Hematopoietic multipotent progenitor cell treated with erythropoietin and hydrocortisone succinate and interleukin-3 and kit ligand, for 6 days (in vitro differentiated cells): ENCODE measurements at regions not wholly inside any gene's neighbourhood (a gene's known extent, or its start where the extent isn't known, plus 50 kb on each side); places are given as distances from the start of the nearest gene placed in this dataset.

Experiments
- DNase-seq: peaks from one replicate; pipeline ENCODE4 v3.0.0-alpha.2; 2015

GRCh38 chr5:96054311-96055030 lies 92.8 kb upstream of the ELL2 start:
- DNase-seq: no peak

- DNase-seq: no peak
Observed at GRCh38 chr5:96053063-96053735, 91.5 kb upstream of the ELL2 start.

GRCh38 chr5:96052374-96052773 lies 90.7 kb upstream of the ELL2 start:
- DNase-seq: no peak

GRCh38 chr5:96051401-96051830 lies 89.8 kb upstream of the ELL2 start:
- no peak for DNase-seq

GRCh38 chr5:96050273-96050880 lies 88.7 kb upstream of the ELL2 start:
- DNase-seq: peak; percentile 44

- no peak for DNase-seq
Observed at GRCh38 chr5:96049398-96050272, 88.0 kb upstream of the ELL2 start.

- DNase-seq: peak; percentile 47
Observed at GRCh38 chr5:96048763-96049162, 87.1 kb upstream of the ELL2 start.

GRCh38 chr5:96045888-96046287 lies 84.2 kb upstream of the ELL2 start:
- DNase-seq: no peak

- DNase-seq: peak; percentile 54
Observed at GRCh38 chr5:96043446-96043845, 81.8 kb upstream of the ELL2 start.

GRCh38 chr5:96037128-96037527 lies 75.5 kb upstream of the ELL2 start:
- DNase-seq: no peak

GRCh38 chr5:96036301-96036700 lies 74.7 kb upstream of the ELL2 start:
- no peak for DNase-seq

GRCh38 chr5:96035796-96036195 lies 74.1 kb upstream of the ELL2 start:
- DNase-seq: no peak

GRCh38 chr5:96033116-96033515 lies 71.5 kb upstream of the ELL2 start:
- no peak for DNase-seq

- no peak for DNase-seq
Observed at GRCh38 chr5:96031811-96032261, 70.2 kb upstream of the ELL2 start.

GRCh38 chr5:96031180-96031579 lies 69.5 kb upstream of the ELL2 start:
- peak; percentile 65 for DNase-seq

GRCh38 chr5:96026406-96027041 lies 64.9 kb upstream of the ELL2 start:
- no peak for DNase-seq

- no peak for DNase-seq
Observed at GRCh38 chr5:96024683-96025475, 63.2 kb upstream of the ELL2 start.

GRCh38 chr5:96023518-96023917 lies 61.9 kb upstream of the ELL2 start:
- DNase-seq: no peak

- no peak for DNase-seq
Observed at GRCh38 chr5:96022971-96023370, 61.3 kb upstream of the ELL2 start.

GRCh38 chr5:96017951-96018350 lies 56.3 kb upstream of the ELL2 start:
- DNase-seq: no peak

- DNase-seq: peak; percentile 55
Observed at GRCh38 chr5:96016216-96016615, 54.6 kb upstream of the ELL2 start.

GRCh38 chr5:96015709-96016108 lies 54.1 kb upstream of the ELL2 start:
- no peak for DNase-seq
